HG03378 (cell line): ENCODE measurements at regions not wholly inside any gene's neighbourhood (a gene's known extent, or its start where the extent isn't known, plus 50 kb on each side); places are given as distances from the start of the nearest gene placed in this dataset.
"Not testable (repeated sequence)": the region's sequence is repeated elsewhere in the genome, so short reads cannot be mapped to it uniquely, and the experiment has no call there.

Source experiments
- ATAC-seq: cut with Tn5 transposase; IDR thresholded peaks from one replicate; pipeline ENCODE4 v1.9.1; 2021; ENCODE audit warnings: mild to moderate bottlenecking, moderate library complexity; ENCODE audit not compliant: unreplicated experiment

GRCh38 chr22:22123118-22123959 is 121.2 kb upstream of the VPREB1 start:
- no peak for ATAC-seq

- ATAC-seq: no peak
These were observed 122.1 kb upstream of the VPREB1 start for GRCh38 chr22:22122348-22123117.

GRCh38 chr22:22121445-22121844 is 123.1 kb upstream of the VPREB1 start:
- ATAC-seq: no peak

- no peak for ATAC-seq
These were observed 124.4 kb upstream of the VPREB1 start for GRCh38 chr22:22120160-22120559.

DNA sequence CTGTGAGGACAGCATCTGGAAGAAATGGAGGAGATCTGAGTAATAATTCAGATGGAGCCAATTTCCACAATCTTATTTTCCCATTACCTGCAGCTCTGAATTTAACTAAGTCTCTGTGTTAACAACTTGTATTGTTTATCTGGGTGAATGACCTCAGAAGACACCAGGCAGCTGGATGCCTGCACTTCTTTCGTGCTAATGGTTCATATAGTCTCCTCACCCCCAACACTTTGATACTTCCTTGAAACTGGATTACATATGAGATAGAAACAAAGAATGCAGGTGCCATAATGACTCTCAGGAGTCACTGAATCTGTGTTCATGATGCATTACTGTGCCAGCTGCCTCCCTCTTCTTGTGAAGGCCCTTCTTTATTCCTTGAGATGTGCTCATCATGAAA is 125.6 kb upstream of the VPREB1 start:
- ATAC-seq: no peak

DNA sequence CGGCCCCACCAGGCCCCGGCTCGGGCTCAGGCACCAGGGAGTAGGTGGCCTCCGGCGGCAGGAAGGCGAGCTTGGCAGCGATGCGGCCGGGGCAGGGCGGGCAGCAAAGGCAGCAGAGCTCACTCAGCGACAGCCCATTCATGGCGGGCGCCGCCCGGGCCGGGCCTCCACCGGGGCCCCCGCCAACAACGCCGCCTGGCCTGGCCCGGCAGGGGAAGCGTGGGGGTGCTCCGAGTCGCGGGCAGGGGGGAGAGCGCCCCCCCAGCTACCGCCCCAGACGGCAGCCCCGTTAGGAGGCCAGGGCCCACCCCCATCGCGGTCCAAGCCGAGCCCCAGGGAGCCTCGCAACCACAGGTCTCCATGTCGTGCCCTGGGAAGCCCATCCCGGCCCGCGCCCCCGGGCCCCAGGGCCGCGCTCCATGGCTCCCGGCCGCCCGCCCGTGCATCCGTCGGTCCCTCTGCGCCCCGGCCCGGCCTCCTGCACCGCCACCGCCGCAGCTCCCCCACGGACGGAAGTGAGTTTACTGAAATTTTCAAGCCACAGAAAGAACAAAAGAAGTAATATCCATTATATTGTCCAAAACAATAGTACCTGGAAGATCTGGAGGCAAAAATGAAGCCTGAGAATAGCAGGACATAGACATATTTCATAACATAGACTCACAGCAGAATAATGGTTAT is 126.6 kb upstream of the VPREB1 start:
- not testable (repeated sequence) for ATAC-seq

DNA sequence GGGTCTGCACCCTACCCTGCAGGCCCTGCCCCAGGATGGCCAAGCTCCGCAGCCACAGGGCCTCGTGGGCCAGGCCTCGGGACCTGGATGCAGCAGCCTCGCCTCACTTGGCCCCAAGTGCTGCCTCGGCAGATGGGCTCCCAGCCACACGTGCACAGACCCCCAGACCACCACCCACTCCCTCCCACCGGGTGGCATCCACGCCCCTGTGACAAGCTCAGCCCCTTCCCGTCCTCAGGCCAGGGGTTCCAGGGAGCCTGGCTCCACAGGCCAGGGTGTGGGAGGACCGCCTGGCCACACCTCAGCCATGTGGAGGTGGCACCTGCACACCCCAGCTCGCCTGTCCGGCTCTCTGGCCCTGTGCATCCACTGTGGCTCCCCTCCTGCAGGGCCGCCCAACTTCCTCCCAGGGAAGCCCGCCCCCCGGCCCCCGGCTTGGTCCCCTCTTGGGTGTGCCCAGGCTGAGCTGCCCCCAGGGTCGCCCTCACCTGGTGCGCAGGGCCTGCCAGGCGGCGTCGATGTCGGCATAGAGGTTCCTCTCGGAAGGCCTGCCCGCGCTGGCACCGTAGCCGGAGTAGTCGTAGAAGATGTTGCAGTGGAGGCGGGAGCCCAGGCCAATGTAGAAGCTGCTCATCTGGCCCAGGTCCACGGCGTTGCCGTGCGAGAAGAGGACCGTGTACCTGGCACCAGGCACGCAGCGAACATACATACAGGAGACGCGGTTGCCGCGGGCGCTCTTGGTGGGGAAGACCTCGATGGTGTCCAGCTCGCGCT is 127.4 kb upstream of the VPREB1 start:
- not testable (repeated sequence) for ATAC-seq

- no peak for ATAC-seq
These were observed 130.9 kb upstream of the VPREB1 start for GRCh38 chr22:22113701-22114100.

DNA sequence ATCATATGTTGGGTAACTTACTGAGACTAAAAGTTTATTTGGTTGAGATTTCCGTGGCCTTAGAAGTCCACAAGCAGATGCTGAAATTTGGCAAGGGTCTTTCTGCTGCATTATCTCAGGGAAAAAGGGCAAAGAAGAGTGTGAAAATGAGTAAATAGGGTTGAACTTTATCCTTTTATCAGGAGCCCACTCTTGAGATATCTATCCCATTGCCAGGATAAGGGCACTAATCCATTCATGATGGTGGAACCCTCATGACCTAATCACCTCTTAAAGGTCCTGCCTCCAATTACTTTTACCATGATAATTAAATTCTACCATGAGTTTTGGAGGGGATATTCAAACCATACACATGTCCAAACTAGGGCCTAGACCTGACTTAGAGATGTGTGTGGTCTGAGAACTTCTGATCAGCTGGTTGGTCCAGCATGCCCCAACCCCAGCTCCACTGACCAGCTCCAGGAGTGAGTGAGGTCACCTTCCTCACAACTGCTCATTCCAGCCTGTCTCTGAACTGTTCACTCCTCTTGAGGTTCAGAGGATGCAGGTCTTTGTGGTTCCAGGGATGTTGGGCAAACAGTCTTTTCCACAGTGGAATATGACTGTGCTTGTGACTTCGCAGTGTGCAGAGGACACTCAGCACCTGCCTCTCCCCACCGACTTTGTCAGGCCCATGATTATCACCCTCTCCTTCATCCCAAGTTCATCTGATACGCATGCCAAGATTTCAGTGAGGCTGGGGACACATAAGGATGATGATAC is 130.1 kb upstream of the TOP3B start:
- no peak for ATAC-seq

DNA sequence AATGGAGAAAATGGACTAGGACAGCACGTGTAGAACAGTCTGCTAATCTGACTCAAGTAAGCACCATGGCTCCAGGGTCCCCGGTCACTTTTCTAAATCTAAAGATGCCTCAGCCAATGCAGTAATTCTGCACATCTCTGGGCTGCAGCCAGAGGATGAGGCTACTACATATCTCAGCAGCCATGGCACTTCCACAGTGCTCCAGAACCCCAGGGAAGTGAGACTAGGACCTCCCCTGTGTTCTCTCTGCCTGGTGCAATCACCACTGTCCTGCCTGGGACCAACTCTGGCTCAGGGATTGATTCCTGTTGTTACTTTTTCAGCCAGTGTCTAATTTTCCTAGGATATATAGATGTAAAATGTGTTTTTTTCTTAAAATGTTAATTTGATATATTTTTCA is 129.4 kb upstream of the TOP3B start:
- no peak for ATAC-seq

GRCh38 chr22:22111267-22111751 is 128.7 kb upstream of the TOP3B start:
- ATAC-seq: peak; percentile 67

GRCh38 chr22:22110548-22111266 is 128.1 kb upstream of the TOP3B start:
- peak; percentile 80 for ATAC-seq

DNA sequence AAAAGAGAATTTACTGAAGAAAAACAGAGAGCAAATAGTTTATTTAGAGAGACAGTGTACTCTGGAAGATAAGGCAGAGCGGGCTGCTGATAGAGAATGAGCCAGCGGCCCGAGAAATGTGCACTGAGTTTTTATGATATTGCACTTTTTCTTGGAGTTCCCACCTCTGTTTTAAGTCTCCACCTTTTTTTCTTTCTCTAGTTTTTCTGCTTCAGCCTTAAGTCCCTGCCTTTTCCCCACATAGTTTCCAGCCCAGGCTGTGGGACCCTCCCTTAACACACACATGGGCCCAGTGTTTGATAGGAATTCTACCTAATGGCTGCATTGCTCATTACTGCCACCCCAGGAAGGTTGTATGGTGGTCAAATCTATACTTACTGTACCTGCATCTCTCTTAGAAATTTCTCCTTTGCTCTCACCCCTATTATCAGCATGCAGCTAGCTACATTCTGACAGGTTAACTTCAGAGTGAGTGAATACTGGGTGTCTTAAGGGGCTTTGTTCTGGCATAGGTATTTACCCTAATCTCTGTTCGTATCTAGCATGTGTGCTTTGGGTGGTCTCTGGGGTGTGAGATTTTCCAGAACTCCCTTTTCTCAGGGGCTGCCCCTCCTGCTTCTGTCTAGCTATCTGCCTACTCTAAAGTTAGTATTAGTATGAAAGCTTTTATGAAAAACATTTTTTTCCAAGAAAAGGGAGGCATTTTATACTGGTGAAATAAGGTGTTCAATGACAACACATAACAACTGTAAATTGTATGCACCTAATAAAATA is 127.3 kb upstream of the TOP3B start:
- ATAC-seq: no peak

- ATAC-seq: no peak
These were observed 124.3 kb upstream of the TOP3B start for GRCh38 chr22:22106855-22107254.

- no peak for ATAC-seq
These were observed 122.8 kb upstream of the TOP3B start for GRCh38 chr22:22105364-22105763.

- no peak for ATAC-seq
These were observed 120.7 kb upstream of the TOP3B start for GRCh38 chr22:22103078-22103875.
